Parathyroid adenoma (tissue), 2 donors: ENCODE measurements at regions not wholly inside any gene's neighbourhood (a gene's known extent, or its start where the extent isn't known, plus 50 kb on each side); places are given as distances from the start of the nearest gene placed in this dataset.

Experiments used
- H2AFZ ChIP-seq: fragments of 300-600 bp; sonication (generic); one replicate; pipeline ENCODE4 v1.7.0; 2017; ENCODE audit warnings: antibody characterized with exemption, mild to moderate bottlenecking
- H3K27ac ChIP-seq: fragments of 300-600 bp; sonication (generic); one replicate; pipeline ENCODE4 v1.7.0; 2017
- H3K27me3 ChIP-seq: fragments of 300-600 bp; sonication (generic); one replicate; pipeline ENCODE4 v1.7.0; 2017; ENCODE audit warnings: low read length; ENCODE audit not compliant: control insufficient read depth, insufficient read depth
- H3K36me3 ChIP-seq: fragments of 300-600 bp; sonication (generic); one replicate; pipeline ENCODE4 v1.7.0; 2017; ENCODE audit warnings: low read length; ENCODE audit not compliant: control insufficient read depth, insufficient read depth
- H3K4me1 ChIP-seq: fragments of 300-600 bp; sonication (generic); one replicate; pipeline ENCODE4 v1.7.0; 2017; ENCODE audit warnings: control low read depth
- H3K4me2 ChIP-seq: fragments of 300-600 bp; sonication (generic); one replicate; pipeline ENCODE4 v1.7.0; 2017; ENCODE audit warnings: low read length
- H3K4me3 ChIP-seq: fragments of 300-600 bp; sonication (generic); one replicate; pipeline ENCODE4 v1.7.0; 2017; ENCODE audit warnings: low read depth, low read length
- H3K79me2 ChIP-seq: fragments of 300-600 bp; sonication (generic); one replicate; pipeline ENCODE4 v1.7.0; 2017; ENCODE audit warnings: control low read depth
- H3K9ac ChIP-seq: fragments of 300-600 bp; sonication (generic); one replicate; pipeline ENCODE4 v1.7.0; 2017; ENCODE audit warnings: mild to moderate bottlenecking
- H3K9me3 ChIP-seq: fragments of 300-600 bp; sonication (generic); one replicate; pipeline ENCODE4 v1.7.0; 2017; ENCODE audit warnings: low read length; ENCODE audit not compliant: control insufficient read depth
- CTCF ChIP-seq: fragments of 300-600 bp; sonication (generic); IDR thresholded peaks from one replicate; pipeline ENCODE4 v1.7.0; 2017; ENCODE audit warnings: antibody characterized with exemption, mild to moderate bottlenecking
- donor health status: primary hyperparathyroidism.

GRCh38 chr12:91418221-91419090, 235.8 kb upstream of the DCN start:
- no peak overlapping the region for H3K9ac ChIP-seq
- H3K4me3 ChIP-seq, result no peak overlapping the region
- TF ChIP-seq CTCF, result no peak
- H3K9me3 ChIP-seq, result no peaks in the 10 kb centered on the region
- H3K36me3 ChIP-seq, result no peaks in the 10 kb centered on the region
- H3K27me3 ChIP-seq, result no peaks in the 10 kb centered on the region
- H3K79me2 ChIP-seq, result no peaks in the 10 kb centered on the region
- H2AFZ ChIP-seq, result no peak overlapping the region
- H3K4me2 ChIP-seq, result no peak overlapping the region
- H3K4me1 ChIP-seq, result no peaks in the 10 kb centered on the region
- no peak overlapping the region for H3K27ac ChIP-seq

DNA sequence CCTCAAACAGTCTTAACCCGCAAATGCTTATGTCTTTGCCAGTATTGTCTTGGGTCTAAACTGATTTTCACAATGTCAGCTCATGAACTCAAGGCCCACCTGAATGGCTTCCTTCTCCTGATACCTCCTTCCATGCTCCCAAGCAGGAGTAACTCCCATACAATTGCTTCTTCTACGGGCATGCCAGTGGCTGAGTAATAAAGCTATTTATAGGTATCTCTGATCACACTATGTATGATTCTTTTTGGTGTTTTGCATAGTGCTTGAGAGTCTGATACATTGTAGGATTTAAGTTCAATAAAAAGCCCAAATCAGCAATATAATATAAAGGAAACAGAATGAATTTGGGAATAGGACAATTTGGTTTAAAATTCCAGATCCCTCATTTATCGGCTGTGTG, 235.0 kb upstream of the DCN start:
- no peak for TF ChIP-seq CTCF

DNA sequence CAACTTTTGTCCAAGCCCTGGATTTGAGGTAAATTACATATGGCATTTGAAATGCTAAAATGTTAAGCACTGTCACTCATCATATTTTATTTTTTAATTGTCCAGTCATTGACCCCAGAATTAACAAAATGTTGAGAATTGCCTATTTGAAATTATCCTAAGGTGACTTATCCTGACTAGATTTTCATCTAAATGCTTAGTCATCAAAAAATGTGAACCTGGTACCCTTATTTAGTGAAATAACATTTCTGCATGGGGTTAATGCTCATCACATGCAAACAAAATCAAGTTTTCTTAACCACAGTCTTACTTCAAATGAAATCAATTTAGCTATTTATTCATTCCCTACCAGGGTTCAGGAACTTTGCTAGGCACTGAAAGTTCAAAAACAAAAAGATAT, 232.0 kb upstream of the DCN start:
- H3K4me2 ChIP-seq, result no peak overlapping the region

More for the DNA sequence above, 235.0 kb upstream of the DCN start:
- H3K27ac ChIP-seq, result no peak overlapping the region
- no peaks in the 10 kb centered on the region for H3K79me2 ChIP-seq
- H3K36me3 ChIP-seq, result no peaks in the 10 kb centered on the region
- H3K4me3 ChIP-seq, result no peak overlapping the region
- no peak overlapping the region for H3K4me2 ChIP-seq
- no peaks in the 10 kb centered on the region for H3K27me3 ChIP-seq
- H3K4me1 ChIP-seq, result no peaks in the 10 kb centered on the region
- no peak overlapping the region for H3K9ac ChIP-seq
- H2AFZ ChIP-seq, result no peak overlapping the region
- no peaks in the 10 kb centered on the region for H3K9me3 ChIP-seq

GRCh38 chr12:91413581-91414546, 231.2 kb upstream of the DCN start:
- Histone ChIP-seq H3K4me3 (no peak overlapping the region), H3K9ac (no peak overlapping the region), H2AFZ (no peak overlapping the region), H3K79me2 (no peaks in the 10 kb centered on the region), H3K27me3 (no peaks in the 10 kb centered on the region), H3K36me3 (no peaks in the 10 kb centered on the region), H3K4me2 (no peak overlapping the region), H3K4me1 (no peaks in the 10 kb centered on the region), H3K9me3 (no peaks in the 10 kb centered on the region), H3K27ac (no peak overlapping the region)
- TF ChIP-seq CTCF, result no peak

More for the DNA sequence above, 232.0 kb upstream of the DCN start:
- Histone ChIP-seq H3K4me3 (no peak overlapping the region), H2AFZ (no peak overlapping the region), H3K9me3 (no peaks in the 10 kb centered on the region), H3K27me3 (no peaks in the 10 kb centered on the region), H3K27ac (no peak overlapping the region), H3K36me3 (no peaks in the 10 kb centered on the region), H3K9ac (no peak overlapping the region), H3K79me2 (no peaks in the 10 kb centered on the region), H3K4me1 (no peaks in the 10 kb centered on the region)
- TF ChIP-seq CTCF, result no peak
